Endodermal cell (in vitro differentiated cells): ENCODE measurements at regions not wholly inside any gene's neighbourhood (a gene's known extent, or its start where the extent isn't known, plus 50 kb on each side); places are given as distances from the start of the nearest gene placed in this dataset.

ENCODE experiments used
- DNase-seq: peaks from one replicate; pipeline ENCODE4 v3.0.0-alpha.2; 2017
- H3K27ac ChIP-seq: 2 replicates; pipeline ENCODE4 v1.5.1; 2013; ENCODE audit warnings: mild to moderate bottlenecking, low read depth, low read length, moderate library complexity
- H3K27me3 ChIP-seq: 2 replicates; pipeline ENCODE4 v1.6.1; 2013; ENCODE audit warnings: mild to moderate bottlenecking, low read length, moderate library complexity; ENCODE audit not compliant: insufficient read depth, control insufficient read depth, poor library complexity, severe bottlenecking
- H3K36me3 ChIP-seq: 2 replicates; pipeline ENCODE4 v1.7.0; 2013; ENCODE audit warnings: mild to moderate bottlenecking, low read length, moderate library complexity; ENCODE audit not compliant: control insufficient read depth, insufficient read depth
- H3K4me1 ChIP-seq: one replicate; pipeline ENCODE4 v1.7.0; 2013; ENCODE audit warnings: low read length; ENCODE audit not compliant: control insufficient read depth, insufficient read depth
- H3K4me3 ChIP-seq: 2 replicates; pipeline ENCODE4 v1.5.1; 2013; ENCODE audit warnings: mild to moderate bottlenecking, low read length, moderate library complexity
- H3K9ac ChIP-seq: 2 replicates; pipeline ENCODE4 v1.6.1; 2013; ENCODE audit warnings: mild to moderate bottlenecking, low read length, moderate library complexity; ENCODE audit not compliant: poor library complexity, severe bottlenecking; ENCODE audit errors: extremely low read depth
- H3K9me3 ChIP-seq: 2 replicates; pipeline ENCODE4 v1.6.1; 2013; ENCODE audit warnings: mild to moderate bottlenecking, low read length, moderate library complexity; ENCODE audit not compliant: control insufficient read depth
- H3K27ac Mint-ChIP-seq: 2 replicates; pipeline ENCODE4 v1.8.0; 2020; ENCODE audit warnings: mixed read lengths
- H3K27me3 Mint-ChIP-seq: 2 replicates; pipeline ENCODE4 v1.8.0; 2021; ENCODE audit warnings: mild to moderate bottlenecking, mixed read lengths; ENCODE audit not compliant: insufficient read depth
- H3K36me3 Mint-ChIP-seq: 2 replicates; pipeline ENCODE4 v1.8.0; 2020; ENCODE audit warnings: low read depth, mixed read lengths
- H3K4me1 Mint-ChIP-seq: 2 replicates; pipeline ENCODE4 v1.8.0; 2020; ENCODE audit warnings: mixed read lengths
- H3K4me3 Mint-ChIP-seq: 2 replicates; pipeline ENCODE4 v1.8.0; 2020; ENCODE audit warnings: mild to moderate bottlenecking, moderate library complexity, mixed read lengths
- H3K9me3 Mint-ChIP-seq: 2 replicates; pipeline ENCODE4 v1.8.0; 2020; ENCODE audit warnings: mild to moderate bottlenecking, mixed read lengths
- WGBS, 2 experiments: methylation state at CpG; one replicate each; pipeline versions ENCODE4 v1.1.5 to v1.1.7; 2013; ENCODE audit warnings: missing lambda C conversion rate in 2 of 2, mixed read lengths in 1 of 2; ENCODE audit not compliant: insufficient coverage in 1 of 2, insufficient read length in 1 of 2; 5-methylcytosine and 5-hydroxymethylcytosine counted together
- TF ChIP-seq, protein P1 (sequence below): fragments of 200-600 bp; sonication (generic); conservative IDR thresholded peaks from 2 replicates; pipeline ENCODE4 v1.5.0; 2021; ENCODE audit warnings: antibody characterized with exemption, mild to moderate bottlenecking

DNA sequence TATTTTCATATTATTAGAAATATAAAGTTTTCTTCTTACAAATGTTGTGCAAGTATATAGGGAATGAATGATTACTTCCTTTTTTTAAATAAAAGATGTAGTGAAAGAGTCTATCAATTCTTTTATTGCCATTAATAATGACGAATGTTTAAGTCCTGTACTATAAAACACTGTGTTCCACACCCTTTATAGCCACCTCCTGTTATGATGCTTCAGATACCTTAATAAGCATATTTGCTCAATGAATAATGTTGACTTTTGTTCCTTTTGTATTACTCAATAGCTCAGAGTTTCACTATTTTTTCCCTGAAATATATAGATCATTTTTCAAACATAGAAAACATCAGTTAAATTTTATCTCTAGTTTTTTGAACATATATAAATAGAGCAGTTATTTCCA, 378.2 kb upstream of the THBS1 start:
- 100% methylated on average over 1 of the region's 1 CpG for WGBS, 2 experiments
- no peaks in the 10 kb centered on the region for H3K36me3 Mint-ChIP-seq

DNA sequence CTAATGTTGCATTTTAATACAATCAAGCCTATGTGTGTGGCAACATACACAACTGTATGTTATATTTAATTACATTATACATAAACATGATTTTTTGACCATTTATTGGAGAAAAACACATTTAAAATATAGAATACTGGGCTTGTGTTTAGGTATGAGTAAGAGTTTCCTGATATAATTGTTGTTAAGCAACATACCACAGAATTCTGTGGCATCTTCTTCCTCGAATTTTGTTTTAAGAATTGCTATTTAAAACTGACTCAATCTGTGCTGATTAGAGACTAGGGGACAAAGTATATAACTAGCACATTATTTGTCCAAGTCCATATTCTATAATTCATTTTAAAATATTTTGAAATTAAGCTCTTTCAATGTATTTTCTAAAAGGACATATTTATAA, 376.8 kb upstream of the THBS1 start:
- Histone ChIP-seq H3K27me3 (peaks cover 4% of the 10 kb centered on the region), H3K4me1 (peaks cover 5% of the 10 kb centered on the region), H3K4me3 (no peak overlapping the region), H3K9ac (no peak overlapping the region), H3K27ac (no peak overlapping the region), H3K36me3 (no peaks in the 10 kb centered on the region), H3K9me3 (no peaks in the 10 kb centered on the region)
- DNase-seq: no peak
- H3K27ac Mint-ChIP-seq: no peak overlapping the region
- H3K36me3 Mint-ChIP-seq: no peaks in the 10 kb centered on the region
- peaks cover 2% of the 10 kb centered on the region for H3K4me1 Mint-ChIP-seq
- WGBS, 2 experiments: 100% methylated on average over 1 of the region's 1 CpG; no CpG with 5 or more reads in 1 of the 2 experiments
- no peak overlapping the region for H3K4me3 Mint-ChIP-seq
- H3K9me3 Mint-ChIP-seq: no peaks in the 10 kb centered on the region
- no peaks in the 10 kb centered on the region for H3K27me3 Mint-ChIP-seq
- TF ChIP-seq, protein P1, sequence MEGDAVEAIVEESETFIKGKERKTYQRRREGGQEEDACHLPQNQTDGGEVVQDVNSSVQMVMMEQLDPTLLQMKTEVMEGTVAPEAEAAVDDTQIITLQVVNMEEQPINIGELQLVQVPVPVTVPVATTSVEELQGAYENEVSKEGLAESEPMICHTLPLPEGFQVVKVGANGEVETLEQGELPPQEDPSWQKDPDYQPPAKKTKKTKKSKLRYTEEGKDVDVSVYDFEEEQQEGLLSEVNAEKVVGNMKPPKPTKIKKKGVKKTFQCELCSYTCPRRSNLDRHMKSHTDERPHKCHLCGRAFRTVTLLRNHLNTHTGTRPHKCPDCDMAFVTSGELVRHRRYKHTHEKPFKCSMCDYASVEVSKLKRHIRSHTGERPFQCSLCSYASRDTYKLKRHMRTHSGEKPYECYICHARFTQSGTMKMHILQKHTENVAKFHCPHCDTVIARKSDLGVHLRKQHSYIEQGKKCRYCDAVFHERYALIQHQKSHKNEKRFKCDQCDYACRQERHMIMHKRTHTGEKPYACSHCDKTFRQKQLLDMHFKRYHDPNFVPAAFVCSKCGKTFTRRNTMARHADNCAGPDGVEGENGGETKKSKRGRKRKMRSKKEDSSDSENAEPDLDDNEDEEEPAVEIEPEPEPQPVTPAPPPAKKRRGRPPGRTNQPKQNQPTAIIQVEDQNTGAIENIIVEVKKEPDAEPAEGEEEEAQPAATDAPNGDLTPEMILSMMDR: no peak

More for the DNA sequence above, 378.2 kb upstream of the THBS1 start:
- DNase-seq: no peak
- peaks cover 2% of the 10 kb centered on the region for H3K4me1 Mint-ChIP-seq
- Histone ChIP-seq H3K27ac (no peak overlapping the region), H3K27me3 (peaks cover 4% of the 10 kb centered on the region), H3K9ac (no peak overlapping the region), H3K4me3 (no peak overlapping the region), H3K4me1 (peaks cover 5% of the 10 kb centered on the region), H3K36me3 (no peaks in the 10 kb centered on the region), H3K9me3 (no peaks in the 10 kb centered on the region)
- TF ChIP-seq, protein P1: no peak
- no peaks in the 10 kb centered on the region for H3K27me3 Mint-ChIP-seq
- H3K9me3 Mint-ChIP-seq: no peaks in the 10 kb centered on the region
- H3K27ac Mint-ChIP-seq: no peak overlapping the region
- no peak overlapping the region for H3K4me3 Mint-ChIP-seq

- H3K27me3 ChIP-seq: peaks cover 4% of the 10 kb centered on the region
- H3K9me3 ChIP-seq: no peaks in the 10 kb centered on the region
- no peak overlapping the region for H3K27ac Mint-ChIP-seq
- H3K9me3 Mint-ChIP-seq: no peaks in the 10 kb centered on the region
- no peaks in the 10 kb centered on the region for H3K36me3 Mint-ChIP-seq
- peaks cover 5% of the 10 kb centered on the region for H3K4me1 ChIP-seq
- no peaks in the 10 kb centered on the region for H3K27me3 Mint-ChIP-seq
- no peaks in the 10 kb centered on the region for H3K36me3 ChIP-seq
- H3K4me3 ChIP-seq: no peak overlapping the region
- H3K4me1 Mint-ChIP-seq: peaks cover 2% of the 10 kb centered on the region
- TF ChIP-seq, protein P1: no peak
- no peak overlapping the region for H3K9ac ChIP-seq
- no peak overlapping the region for H3K4me3 Mint-ChIP-seq
- no peak for DNase-seq
- no peak overlapping the region for H3K27ac ChIP-seq
These were observed 375.8 kb upstream of the THBS1 start for GRCh38 chr15:39205081-39205480.
